ENCODE measurements at regions not wholly inside any gene's neighbourhood (a gene's known extent, or its start where the extent isn't known, plus 50 kb on each side); places are given as distances from the start of the nearest gene placed in this dataset.

DNA sequence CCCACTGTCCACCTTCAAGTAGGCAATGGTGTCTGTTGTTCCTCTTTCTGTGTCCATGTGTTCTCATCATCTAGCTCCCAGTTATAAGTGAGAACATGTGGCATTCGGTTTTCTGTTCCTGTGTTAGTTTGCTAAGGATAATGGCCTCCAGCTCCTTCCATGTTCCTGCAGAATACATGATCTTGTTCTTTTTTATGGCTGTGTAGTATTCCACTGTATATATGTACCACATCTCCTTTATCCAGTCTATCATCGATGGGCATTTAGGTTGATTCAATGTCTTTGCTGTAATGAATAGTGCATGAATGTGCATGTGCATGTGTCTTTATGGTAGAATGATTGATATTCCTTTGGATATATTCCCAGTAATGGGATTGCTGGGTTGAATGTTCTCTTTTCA lies 123.3 kb upstream of the LHX5 start:
- no peak for DNase-seq
- in situ Hi-C loops (cut with HindIII; ENCODE audit: low pct_ligation_motif_present, low sequenced_read_pairs) = no loop called here
- TF ChIP-seq, protein P1, sequence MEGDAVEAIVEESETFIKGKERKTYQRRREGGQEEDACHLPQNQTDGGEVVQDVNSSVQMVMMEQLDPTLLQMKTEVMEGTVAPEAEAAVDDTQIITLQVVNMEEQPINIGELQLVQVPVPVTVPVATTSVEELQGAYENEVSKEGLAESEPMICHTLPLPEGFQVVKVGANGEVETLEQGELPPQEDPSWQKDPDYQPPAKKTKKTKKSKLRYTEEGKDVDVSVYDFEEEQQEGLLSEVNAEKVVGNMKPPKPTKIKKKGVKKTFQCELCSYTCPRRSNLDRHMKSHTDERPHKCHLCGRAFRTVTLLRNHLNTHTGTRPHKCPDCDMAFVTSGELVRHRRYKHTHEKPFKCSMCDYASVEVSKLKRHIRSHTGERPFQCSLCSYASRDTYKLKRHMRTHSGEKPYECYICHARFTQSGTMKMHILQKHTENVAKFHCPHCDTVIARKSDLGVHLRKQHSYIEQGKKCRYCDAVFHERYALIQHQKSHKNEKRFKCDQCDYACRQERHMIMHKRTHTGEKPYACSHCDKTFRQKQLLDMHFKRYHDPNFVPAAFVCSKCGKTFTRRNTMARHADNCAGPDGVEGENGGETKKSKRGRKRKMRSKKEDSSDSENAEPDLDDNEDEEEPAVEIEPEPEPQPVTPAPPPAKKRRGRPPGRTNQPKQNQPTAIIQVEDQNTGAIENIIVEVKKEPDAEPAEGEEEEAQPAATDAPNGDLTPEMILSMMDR (IDR thresholded peaks at IDR 0.05; ENCODE audit: low read depth, low read length, missing control alignments) = no peak

DNA sequence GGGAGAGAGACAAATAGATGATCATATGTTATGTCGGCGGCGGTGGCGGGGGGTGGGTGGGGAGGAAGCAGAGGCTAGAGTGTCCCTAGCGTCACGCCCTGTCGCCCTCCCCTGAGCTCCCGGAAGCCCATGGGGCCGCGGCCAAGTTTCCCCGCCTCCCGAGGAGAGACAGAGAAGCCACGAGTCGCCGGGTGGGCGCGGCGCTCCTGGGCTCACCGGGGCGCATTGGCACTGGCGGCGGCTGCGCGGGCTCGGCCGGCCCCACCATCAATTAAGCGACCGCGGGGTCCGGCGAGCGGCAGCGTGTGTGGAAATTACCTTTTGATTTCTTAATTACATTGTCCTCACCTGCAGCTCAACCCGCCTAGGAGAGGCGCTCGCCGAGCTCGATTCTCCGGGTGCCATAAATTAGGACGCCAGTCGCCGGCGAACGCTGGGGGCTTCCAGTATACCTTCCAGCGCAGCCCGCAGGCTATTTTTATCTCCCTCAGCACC lies 119.9 kb upstream of the LHX5 start:
- no peak overlapping the region for H3K4me3 ChIP-seq (ENCODE audit: low read depth, low read length)
- no peak overlapping the region for H3K27ac ChIP-seq
- H3K27me3 ChIP-seq (replicated peaks) = peaks cover 5% of the 10 kb centered on the region
- DNase-seq = no peak
- in situ Hi-C loops (cut with HindIII; ENCODE audit: low pct_ligation_motif_present, low sequenced_read_pairs) = no loop called here
- TF ChIP-seq, protein P1 (IDR thresholded peaks at IDR 0.05; ENCODE audit: low read depth, low read length, missing control alignments) = no peak
- H3K36me3 ChIP-seq (replicated peaks) = no peaks in the 10 kb centered on the region

More for the DNA sequence above, 123.3 kb upstream of the LHX5 start:
- peaks cover 5% of the 10 kb centered on the region for H3K27me3 ChIP-seq (replicated peaks)
- no peak overlapping the region for H3K27ac ChIP-seq
- H3K36me3 ChIP-seq (replicated peaks) = no peaks in the 10 kb centered on the region
- H3K4me3 ChIP-seq (ENCODE audit: low read depth, low read length) = no peak overlapping the region

DNA sequence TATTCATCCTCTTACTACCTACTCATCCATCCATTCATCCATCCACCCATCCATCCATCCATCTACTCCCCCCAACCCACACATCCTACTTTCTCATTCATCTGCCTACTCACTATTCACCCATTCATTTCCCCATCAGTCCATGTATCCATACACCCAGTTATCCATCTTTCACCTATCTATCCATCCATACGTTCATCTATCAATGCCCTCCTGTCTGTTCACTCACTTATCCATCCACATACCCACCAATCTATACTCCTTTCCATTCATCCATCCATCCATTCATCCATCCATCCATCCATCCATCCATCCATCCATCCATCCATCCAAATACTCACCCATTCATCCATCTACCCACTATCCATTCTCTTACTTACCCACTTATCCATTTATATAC lies 117.8 kb upstream of the LHX5 start:
- peaks cover 5% of the 10 kb centered on the region for H3K27me3 ChIP-seq (replicated peaks)
- no peak overlapping the region for H3K27ac ChIP-seq
- in situ Hi-C loops (cut with HindIII; ENCODE audit: low pct_ligation_motif_present, low sequenced_read_pairs) = no loop called here
- H3K4me3 ChIP-seq (ENCODE audit: low read depth, low read length) = no peak overlapping the region
- TF ChIP-seq, protein P1 (IDR thresholded peaks at IDR 0.05; ENCODE audit: low read depth, low read length, missing control alignments) = no peak
- DNase-seq = no peak
- H3K36me3 ChIP-seq (replicated peaks) = no peaks in the 10 kb centered on the region

DNA sequence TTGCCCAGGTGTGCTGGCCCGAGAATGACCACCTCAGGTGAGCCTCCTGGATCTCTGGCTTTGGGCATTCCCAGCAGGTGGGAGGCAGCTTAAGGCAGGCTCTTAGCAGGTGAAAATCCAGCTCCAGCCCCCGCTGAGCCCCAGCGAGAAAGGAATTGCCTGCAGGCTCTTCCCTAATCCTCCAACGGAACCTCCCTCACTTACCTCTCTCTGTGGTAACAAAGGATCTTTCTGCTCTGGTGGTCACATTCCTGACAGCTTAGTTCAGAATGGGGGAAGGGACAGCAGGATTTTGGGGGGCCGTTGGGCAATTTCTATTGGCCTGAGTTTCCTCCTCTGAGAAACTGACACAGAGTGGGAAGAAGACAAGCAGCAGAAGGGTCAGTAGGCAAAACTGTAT lies 116.0 kb upstream of the LHX5 start:
- no peaks in the 10 kb centered on the region for H3K36me3 ChIP-seq (replicated peaks)
- in situ Hi-C loops (cut with HindIII; ENCODE audit: low pct_ligation_motif_present, low sequenced_read_pairs) = no loop called here
- H3K27me3 ChIP-seq (replicated peaks) = peaks cover 5% of the 10 kb centered on the region
- no peak for DNase-seq
- no peak overlapping the region for H3K4me3 ChIP-seq (ENCODE audit: low read depth, low read length)
- H3K27ac ChIP-seq = no peak overlapping the region
- TF ChIP-seq, protein P1 (IDR thresholded peaks at IDR 0.05; ENCODE audit: low read depth, low read length, missing control alignments) = no peak

DNA sequence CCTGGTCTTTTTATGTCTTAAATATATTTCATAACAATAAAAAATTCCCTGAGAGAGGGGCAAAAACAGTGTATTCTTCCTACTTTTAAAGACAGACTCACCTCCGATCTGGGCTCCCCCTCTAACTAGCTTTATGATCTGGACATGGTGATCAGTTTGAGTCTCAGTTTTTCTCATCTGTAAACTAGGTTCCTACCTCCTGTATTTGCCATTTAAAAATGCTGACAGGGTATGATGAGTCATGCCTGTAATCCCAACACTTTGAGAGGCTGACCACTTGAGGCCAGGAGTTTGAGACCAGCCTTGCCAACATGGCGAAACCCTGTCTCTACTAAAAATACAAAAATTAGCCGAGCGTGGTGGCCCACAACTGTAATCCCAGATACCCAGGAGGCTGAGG lies 114.8 kb upstream of the LHX5 start:
- no peak overlapping the region for H3K4me3 ChIP-seq (ENCODE audit: low read depth, low read length)
- H3K27me3 ChIP-seq (replicated peaks) = no peaks in the 10 kb centered on the region
- no peak overlapping the region for H3K27ac ChIP-seq
- TF ChIP-seq, protein P1 (IDR thresholded peaks at IDR 0.05; ENCODE audit: low read depth, low read length, missing control alignments) = no peak
- in situ Hi-C loops (cut with HindIII; ENCODE audit: low pct_ligation_motif_present, low sequenced_read_pairs) = no loop called here
- no peak for DNase-seq
- no peaks in the 10 kb centered on the region for H3K36me3 ChIP-seq (replicated peaks)

DNA sequence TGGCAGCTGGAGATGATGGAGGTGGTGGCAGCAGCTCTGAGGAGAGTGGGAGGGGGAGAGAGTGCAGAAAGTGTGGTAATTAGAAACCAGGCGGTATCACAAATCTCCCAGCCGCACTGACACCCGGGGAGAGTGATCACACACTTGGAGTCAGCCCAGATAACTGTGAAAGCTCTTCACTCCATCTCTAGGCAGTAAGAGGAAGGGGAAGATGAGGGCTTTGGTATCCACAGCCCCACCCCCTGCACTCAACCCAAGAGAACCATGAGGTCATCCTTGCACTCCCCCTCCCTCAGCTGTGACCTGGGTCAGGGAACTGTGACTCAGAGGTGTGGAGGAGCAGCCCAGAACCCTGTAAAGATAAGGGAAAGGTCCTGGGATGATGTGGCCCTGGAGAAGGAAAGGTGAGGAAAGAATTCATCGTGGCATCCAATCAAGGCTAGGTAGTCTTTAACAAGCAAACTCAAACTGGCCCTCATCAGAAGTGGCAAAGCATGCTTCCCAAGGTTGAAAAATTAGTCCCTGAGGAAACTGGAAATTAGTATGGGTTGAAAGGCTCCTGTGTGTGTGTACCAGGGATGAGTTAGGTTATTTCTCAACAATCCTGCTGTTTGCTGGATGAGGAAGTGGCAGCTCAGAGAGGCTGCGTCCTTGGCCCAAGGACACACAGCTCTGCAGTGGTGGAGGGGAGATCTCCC lies 111.0 kb upstream of the LHX5 start:
- H3K27ac ChIP-seq = no peak overlapping the region
- in situ Hi-C loops (cut with HindIII; ENCODE audit: low pct_ligation_motif_present, low sequenced_read_pairs) = no loop called here
- DNase-seq = no peak
- TF ChIP-seq, protein P1 (IDR thresholded peaks at IDR 0.05; ENCODE audit: low read depth, low read length, missing control alignments) = no peak
- no peaks in the 10 kb centered on the region for H3K36me3 ChIP-seq (replicated peaks)
- no peaks in the 10 kb centered on the region for H3K27me3 ChIP-seq (replicated peaks)
- H3K4me3 ChIP-seq (ENCODE audit: low read depth, low read length) = no peak overlapping the region

Data from brain microvascular endothelial cell (primary cell).